Esophagus squamous epithelium (tissue), 5 donors: ENCODE measurements at regions not wholly inside any gene's neighbourhood (a gene's known extent, or its start where the extent isn't known, plus 50 kb on each side); places are given as distances from the start of the nearest gene placed in this dataset.

Source experiments
- DNase-seq: peaks from one replicate; lab custom pipeline; 2025; lab: John Stamatoyannopoulos, UW
- H3K27ac ChIP-seq, 4 donors: fragments of 200-600 bp; sonication (generic); one replicate each; pipeline ENCODE4 v1.5.1; 2016 to 2019; ENCODE audit warnings: mild to moderate bottlenecking in 1 of 4
- H3K27me3 ChIP-seq, 4 donors: fragments of 200-600 bp; sonication (generic); 1 replicate in 3 of 4; 2 replicates in 1 of 4; pipeline versions ENCODE4 v1.5.1 to v1.6.0; 2017 to 2021; ENCODE audit warnings: antibody characterized with exemption in 1 of 4
- H3K36me3 ChIP-seq, 3 donors: fragments of 200-600 bp; sonication (generic); one replicate each; pipeline ENCODE4 v1.5.1; 2016 to 2019
- H3K4me1 ChIP-seq, 3 donors: fragments of 200-600 bp; sonication (generic); one replicate each; pipeline ENCODE4 v1.5.1; 2017 to 2019
- H3K4me3 ChIP-seq, 4 donors: fragments of 200-600 bp; sonication (generic); 1 replicate in 3 of 4; 2 replicates in 1 of 4; pipeline ENCODE4 v1.5.1; 2016 to 2019; ENCODE audit warnings: mild to moderate bottlenecking in 2 of 4, moderate library complexity in 1 of 4
- H3K9me3 ChIP-seq, 3 donors: fragments of 200-600 bp; sonication (generic); one replicate each; pipeline ENCODE4 v1.5.1; 2016 to 2019
- CTCF ChIP-seq, 6 experiments: fragments of 450-650 bp in 4 of 6; fragments of 200-600 bp in 2 of 6; sonication (generic) in 2 of 6; IDR thresholded peaks; one replicate each; pipeline ENCODE4 v1.5.1; 2016 to 2019; ENCODE audit warnings: antibody characterized with exemption in 6 of 6, mild to moderate bottlenecking in 4 of 6, moderate library complexity in 4 of 6
- POLR2A ChIP-seq, 4 donors: fragments of 450-650 bp; IDR thresholded peaks; one replicate each; pipeline ENCODE4 v1.6.1; 2017; ENCODE audit warnings: antibody characterized with exemption in 4 of 4, mild to moderate bottlenecking in 4 of 4, moderate library complexity in 3 of 4
- WGBS, 2 donors: methylation state at CpG; one replicate each; pipeline ENCODE4 v1.1.5; 2018; 5-methylcytosine and 5-hydroxymethylcytosine counted together
- intact Hi-C: fragments of 100-400 bp; cut with DNase I; formaldehyde crosslinking; loops from one replicate; pipeline ENCODE4 v1.15.0; 2022
- donor health status: DM: yes; HTN: yes; CAD: no.

GRCh38 chr14:100670017-100670752 is 56.5 kb upstream of the DLK1 start:
- TF ChIP-seq CTCF (IDR thresholded peaks at IDR 0.05), result no peak
- TF ChIP-seq POLR2A (IDR thresholded peaks at IDR 0.05), result no peak
- Histone ChIP-seq H3K4me1 (peaks cover 0 to 26% (median 4%) of the 10 kb centered on the region in 3 donors), H3K36me3 (no peaks in the 10 kb centered on the region), H3K27me3 (peaks cover 0 to 99% (median 0%) of the 10 kb centered on the region in 4 donors), H3K4me3 (no peak overlapping the region), H3K9me3 (no peaks in the 10 kb centered on the region), H3K27ac (no peak overlapping the region)
- intact Hi-C loops, result no loop called here
- 23 to 39% methylated on average over 6 to 10 of the region's 11 CpGs for WGBS, 2 donors
- no peak for DNase-seq

- Histone ChIP-seq H3K27ac (no peak overlapping the region), H3K4me1 (peaks cover 0 to 21% (median 0%) of the 10 kb centered on the region in 3 donors), H3K36me3 (no peaks in the 10 kb centered on the region), H3K9me3 (no peaks in the 10 kb centered on the region), H3K4me3 (no peak overlapping the region), H3K27me3 (peaks cover 0 to 99% (median 0%) of the 10 kb centered on the region in 4 donors)
- no peak for TF ChIP-seq POLR2A (IDR thresholded peaks at IDR 0.05)
- 22 to 34% methylated on average over 5 to 6 of the region's 7 CpGs for WGBS, 2 donors
- DNase-seq, result no peak
- intact Hi-C loops, result no loop called here
Measured at GRCh38 chr14:100670753-100671049, 56.0 kb upstream of the DLK1 start.

DNA sequence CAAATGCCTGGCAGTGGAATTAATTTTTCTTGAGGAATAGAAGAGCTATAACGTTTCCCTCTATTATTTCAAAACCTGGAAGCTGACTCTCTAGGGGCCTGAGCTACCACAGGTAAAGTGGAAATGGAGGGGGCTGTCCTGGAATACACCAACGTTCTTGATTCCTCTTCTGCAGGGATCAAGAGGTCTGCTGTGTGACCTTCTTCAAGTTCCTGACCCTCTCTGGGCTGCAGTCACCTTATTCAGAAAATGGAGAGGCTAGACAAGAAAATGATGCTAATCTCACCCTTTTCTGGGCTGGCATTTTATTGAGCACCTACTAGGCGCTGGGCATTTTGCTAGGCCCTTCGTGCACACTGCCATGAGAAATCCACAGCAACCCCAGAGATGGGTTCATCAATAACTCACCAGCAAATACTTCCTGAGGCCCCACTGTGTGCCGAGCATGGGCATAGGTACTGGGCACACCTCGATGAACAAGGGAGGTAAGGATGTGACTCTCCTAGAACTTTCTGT is 55.2 kb upstream of the DLK1 start:
- 70 to 72% methylated on average over 5 to 6 of the region's 6 CpGs for WGBS, 2 donors
- DNase-seq, result no peak
- peaks cover 0 to 99% (median 0%) of the 10 kb centered on the region in 4 donors for H3K27me3 ChIP-seq
- H3K9me3 ChIP-seq, result no peaks in the 10 kb centered on the region
- no peak overlapping the region for H3K27ac ChIP-seq
- H3K36me3 ChIP-seq, result no peaks in the 10 kb centered on the region
- peaks cover 0 to 23% (median 3%) of the 10 kb centered on the region in 3 donors for H3K4me1 ChIP-seq
- no peak for TF ChIP-seq CTCF (IDR thresholded peaks at IDR 0.05)
- TF ChIP-seq POLR2A (IDR thresholded peaks at IDR 0.05), result no peak
- intact Hi-C loops, result no loop called here
- no peak overlapping the region for H3K4me3 ChIP-seq

DNA sequence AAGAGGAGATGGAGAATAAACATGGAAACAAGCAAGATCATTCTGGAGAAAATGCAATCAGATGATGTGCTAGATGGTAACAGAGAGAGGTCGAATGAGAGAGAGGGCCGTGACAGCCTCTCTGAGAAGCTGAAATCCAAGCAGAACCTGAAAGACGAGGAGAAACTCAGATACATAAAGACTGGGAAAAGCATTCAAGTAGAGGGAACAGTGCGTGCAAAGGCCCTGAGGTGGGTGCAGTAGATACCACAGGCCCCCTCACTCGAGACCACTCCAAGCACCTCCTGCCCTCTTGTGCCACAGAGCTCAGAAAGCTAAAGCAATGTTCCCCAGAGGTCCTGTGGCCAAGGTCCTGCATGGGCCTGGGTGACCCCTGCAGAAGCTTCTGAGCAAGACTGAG is 54.8 kb upstream of the DLK1 start:
- Histone ChIP-seq H3K4me3 (no peak overlapping the region), H3K9me3 (no peaks in the 10 kb centered on the region), H3K27ac (no peak overlapping the region), H3K4me1 (peaks cover under 1 to 27% (median 8%) of the 10 kb centered on the region in 3 donors), H3K27me3 (peaks cover 0 to 98% (median 0%) of the 10 kb centered on the region in 4 donors), H3K36me3 (no peaks in the 10 kb centered on the region)
- DNase-seq, result no peak
- 83 to 86% methylated on average over 5 of the region's 5 CpGs for WGBS, 2 donors
- TF ChIP-seq POLR2A (IDR thresholded peaks at IDR 0.05) (no peak), CTCF (IDR thresholded peaks at IDR 0.05) (no peak)
- intact Hi-C loops, result no loop called here

GRCh38 chr14:100673085-100673806 is 53.4 kb upstream of the DLK1 start:
- no peaks in the 10 kb centered on the region for H3K9me3 ChIP-seq
- intact Hi-C loops, result no loop called here
- peaks cover 11 to 41% (median 21%) of the 10 kb centered on the region in 3 donors for H3K4me1 ChIP-seq
- H3K27me3 ChIP-seq, result peaks cover 0 to 97% (median 0%) of the 10 kb centered on the region in 4 donors
- H3K27ac ChIP-seq, result no peak overlapping the region
- no peak overlapping the region for H3K4me3 ChIP-seq
- DNase-seq, result no peak
- 15 to 34% methylated on average over 10 to 22 of the region's 22 CpGs for whole genome bisulfite sequencing, 2 donors
- H3K36me3 ChIP-seq, result no peaks in the 10 kb centered on the region
- TF ChIP-seq CTCF (IDR thresholded peaks at IDR 0.05), result no peak
- TF ChIP-seq POLR2A (IDR thresholded peaks at IDR 0.05), result no peak
